Right cardiac atrium (tissue), 5 donors: ENCODE measurements at regions not wholly inside any gene's neighbourhood (a gene's known extent, or its start where the extent isn't known, plus 50 kb on each side); places are given as distances from the start of the nearest gene placed in this dataset.
"Not testable (repeated sequence)": the region's sequence is repeated elsewhere in the genome, so short reads cannot be mapped to it uniquely, and the experiment has no call there.

Experiments
- ATAC-seq, 2 donors: fragments of 200-7000 bp; cut with Tn5 transposase; one replicate each; pipeline versions ENCODE4 v1.8.0 to v1.9.1; 2020; ENCODE audit warnings: moderate library complexity in 2 of 2, mild to moderate bottlenecking in 1 of 2
- DNase-seq, 3 donors: peaks; one replicate each; pipeline ENCODE4 v3.0.0-alpha.2; 2020
- H3K27ac ChIP-seq: one replicate; pipeline ENCODE4 v1.5.1; 2013; ENCODE audit warnings: mild to moderate bottlenecking, low read length, control low read depth, moderate library complexity
- H3K27me3 ChIP-seq: one replicate; pipeline ENCODE4 v1.6.1; 2013; ENCODE audit not compliant: control insufficient read depth, insufficient read depth
- H3K4me1 ChIP-seq: one replicate; pipeline ENCODE4 v1.6.1; 2013; ENCODE audit warnings: low read length; ENCODE audit not compliant: control insufficient read depth, insufficient read depth
- H3K4me3 ChIP-seq: one replicate; pipeline ENCODE4 v1.5.1; 2013; ENCODE audit warnings: low read length, control low read depth
- H3K9me3 ChIP-seq: one replicate; pipeline ENCODE4 v1.6.1; 2013; ENCODE audit warnings: low read length; ENCODE audit not compliant: control insufficient read depth
- WGBS: extraction: QIAGEN DNeasy Blood & Tissue Kit; methylation state at CpG from one replicate; pipeline ENCODE4 v1.1.7; 2013; 5-methylcytosine and 5-hydroxymethylcytosine counted together
- intact Hi-C, 4 donors: fragments of 100-400 bp; cut with DNase I; formaldehyde crosslinking; loops; one replicate each; pipeline versions ENCODE4 v1.11.0 to v1.14.0; 2022 to 2023
- donor health status: healthy with polysubstance abuse.
- donor health status: DM: no; HTN: yes; CAD: no.
- donor health status: DM: no; HTN: no; CAD: no.
- donor health status: DM: no; HTN: yes; CAD: no; lungs with severe emphysema.
- donor health status: DM: yes; HTN: yes; CAD: no.

DNA sequence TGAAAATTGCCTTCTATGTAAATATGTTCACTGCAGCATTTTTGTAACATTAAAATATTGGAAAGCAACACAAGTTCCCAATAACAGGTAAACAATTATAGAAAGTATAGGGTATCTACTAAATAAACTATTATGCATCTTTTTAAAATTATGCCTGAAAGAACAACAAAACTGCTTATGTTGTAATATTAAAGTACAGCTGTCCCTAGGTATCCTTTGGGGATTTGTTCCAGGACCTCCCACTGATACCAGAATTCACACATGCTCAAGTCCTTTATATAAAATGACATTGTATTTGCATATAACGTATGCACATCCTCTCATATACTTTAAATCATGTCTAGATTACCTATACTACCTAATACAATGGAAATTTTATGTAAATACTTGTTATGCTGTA is 121.8 kb upstream of the TNFSF4 start:
- no peak for ATAC-seq

DNA sequence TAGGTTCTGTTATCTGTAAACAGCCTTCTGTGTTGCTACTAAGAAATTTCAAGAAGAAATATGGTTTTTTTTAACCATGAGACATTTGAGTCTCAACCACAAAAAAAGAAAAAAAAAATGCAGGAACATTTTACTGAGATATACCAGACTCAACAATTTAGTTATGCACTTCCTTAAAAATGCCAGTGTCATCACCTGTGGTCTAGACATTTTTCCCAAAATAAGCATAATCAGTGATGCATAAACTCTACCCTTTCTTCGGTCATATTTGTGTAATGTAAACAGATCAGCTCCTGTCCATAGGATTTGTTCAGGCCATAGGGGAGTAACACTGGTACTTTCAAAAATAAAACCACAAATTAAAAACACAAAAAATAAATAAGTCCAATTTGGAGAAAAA is 122.6 kb upstream of the TNFSF4 start:
- no peak overlapping the region for H3K4me3 ChIP-seq
- no peak for ATAC-seq
- intact Hi-C loops, result no loop called here
- 81% methylated on average over 1 of the region's 1 CpG for WGBS
- H3K27ac ChIP-seq, result no peak overlapping the region
- no peaks in the 10 kb centered on the region for H3K9me3 ChIP-seq
- DNase-seq, result no peak
- H3K27me3 ChIP-seq, result no peaks in the 10 kb centered on the region
- no peaks in the 10 kb centered on the region for H3K4me1 ChIP-seq

More for the DNA sequence above, 121.8 kb upstream of the TNFSF4 start:
- no peak for DNase-seq
- Histone ChIP-seq H3K27me3 (no peaks in the 10 kb centered on the region), H3K27ac (no peak overlapping the region), H3K4me3 (no peak overlapping the region), H3K4me1 (no peaks in the 10 kb centered on the region), H3K9me3 (no peaks in the 10 kb centered on the region)
- intact Hi-C loops, result no loop called here
- 86% methylated on average over 1 of the region's 1 CpG for WGBS

DNA sequence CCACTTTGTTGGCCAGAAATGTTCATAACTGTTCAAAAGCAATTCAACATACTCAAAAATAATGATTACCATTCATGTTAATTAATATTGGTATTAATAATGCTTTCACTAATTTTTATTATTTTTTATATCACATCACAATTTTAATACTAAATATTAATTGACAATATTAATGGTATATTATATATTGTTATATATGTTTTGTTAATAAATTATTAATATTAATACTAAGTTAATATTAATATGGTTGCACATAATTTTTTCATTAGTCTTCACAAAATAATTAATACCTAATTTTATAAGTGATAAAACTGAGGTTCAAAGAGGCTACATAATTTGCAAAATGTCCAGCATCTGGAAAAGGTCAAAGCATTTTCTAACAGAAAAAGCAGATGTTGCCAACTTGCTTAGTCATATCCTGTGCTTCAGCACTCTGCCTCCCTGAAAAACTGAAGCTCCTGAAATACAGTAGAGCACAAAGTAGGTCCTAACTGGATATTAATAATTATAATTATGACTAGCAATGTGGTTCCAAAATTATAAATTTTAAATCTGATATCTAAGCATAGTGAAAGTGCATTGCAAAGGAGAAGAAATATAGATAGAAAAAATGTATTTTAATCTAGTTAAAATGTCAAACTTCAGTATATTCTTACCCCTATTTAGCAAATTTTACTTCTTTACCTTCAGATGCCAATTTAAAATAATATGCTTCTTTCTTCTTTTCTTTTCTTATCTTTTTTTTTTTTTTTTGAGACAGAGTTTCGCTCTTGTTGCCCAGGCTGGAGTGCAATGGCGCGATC is 123.2 kb upstream of the TNFSF4 start:
- Histone ChIP-seq H3K27me3 (no peaks in the 10 kb centered on the region), H3K9me3 (no peaks in the 10 kb centered on the region), H3K27ac (no peak overlapping the region), H3K4me1 (no peaks in the 10 kb centered on the region), H3K4me3 (no peak overlapping the region)
- ATAC-seq (peak; percentile 56 to 85), DNase-seq (no peak)
- intact Hi-C loops, result no loop called here
- whole genome bisulfite sequencing, result 92% methylated on average over 3 of the region's 3 CpGs

DNA sequence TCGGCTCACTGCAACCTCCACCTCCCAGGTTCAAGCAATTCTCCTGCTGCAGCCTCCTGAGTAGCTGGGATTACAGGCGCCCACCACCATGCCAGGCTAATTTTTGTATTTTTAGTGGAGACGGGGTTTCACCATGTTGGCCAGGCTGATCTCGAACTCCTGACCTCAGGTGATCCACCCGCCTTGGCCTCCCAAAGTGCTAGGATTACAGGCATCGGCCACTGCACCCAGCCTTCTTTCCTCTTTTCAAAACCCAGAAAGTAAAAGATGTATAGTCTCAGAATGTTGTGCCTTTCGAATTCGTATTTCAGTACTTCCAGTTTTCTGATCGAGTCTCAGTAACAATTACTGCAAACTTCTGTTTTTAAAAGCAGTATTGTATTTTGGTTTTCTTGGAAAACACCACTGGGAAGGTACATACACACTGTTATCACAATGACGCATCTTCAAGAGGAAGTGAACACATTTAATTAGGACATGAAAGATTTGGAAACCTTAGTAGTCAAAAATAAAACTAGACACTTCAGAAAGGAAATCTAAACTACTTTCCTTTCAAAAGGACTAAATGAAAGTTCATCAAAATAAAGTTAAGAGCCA is 123.9 kb upstream of the TNFSF4 start:
- H3K27ac ChIP-seq, H3K27me3 ChIP-seq, DNase-seq, H3K4me3 ChIP-seq, intact Hi-C loops, H3K9me3 ChIP-seq, H3K4me1 ChIP-seq: not testable (repeated sequence)
- 67% methylated on average over 10 of the region's 10 CpGs for WGBS
- ATAC-seq, result peak in 1 of 2 donors; percentile 76

DNA sequence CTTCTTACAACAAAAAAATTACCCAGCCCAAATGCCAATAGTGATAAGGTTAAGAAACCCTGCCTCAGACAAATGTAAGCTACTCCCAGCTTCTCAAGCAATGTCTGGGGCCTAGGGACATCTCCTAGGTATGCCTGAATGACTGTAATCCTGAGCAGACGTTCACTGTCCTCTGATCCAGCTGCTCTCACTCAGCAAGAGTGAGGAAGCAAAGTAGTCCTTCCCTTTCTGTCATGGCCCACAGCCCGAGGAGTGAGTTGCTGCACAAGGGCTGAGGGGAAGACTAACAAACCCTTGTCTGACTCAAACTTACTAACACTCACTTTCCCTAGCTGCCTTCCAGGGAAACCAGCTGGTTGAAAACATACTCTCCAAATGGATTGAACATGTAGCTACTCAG is 124.9 kb upstream of the TNFSF4 start:
- Histone ChIP-seq H3K27me3 (no peaks in the 10 kb centered on the region), H3K9me3 (no peaks in the 10 kb centered on the region), H3K4me3 (no peak overlapping the region), H3K4me1 (no peaks in the 10 kb centered on the region), H3K27ac (no peak overlapping the region)
- peak in 1 of 3 donors; percentile 29 for DNase-seq
- peak in 1 of 2 donors; percentile 66 for ATAC-seq
- intact Hi-C loops, result no loop called here
- WGBS, result 57% methylated on average over 2 of the region's 2 CpGs

DNA sequence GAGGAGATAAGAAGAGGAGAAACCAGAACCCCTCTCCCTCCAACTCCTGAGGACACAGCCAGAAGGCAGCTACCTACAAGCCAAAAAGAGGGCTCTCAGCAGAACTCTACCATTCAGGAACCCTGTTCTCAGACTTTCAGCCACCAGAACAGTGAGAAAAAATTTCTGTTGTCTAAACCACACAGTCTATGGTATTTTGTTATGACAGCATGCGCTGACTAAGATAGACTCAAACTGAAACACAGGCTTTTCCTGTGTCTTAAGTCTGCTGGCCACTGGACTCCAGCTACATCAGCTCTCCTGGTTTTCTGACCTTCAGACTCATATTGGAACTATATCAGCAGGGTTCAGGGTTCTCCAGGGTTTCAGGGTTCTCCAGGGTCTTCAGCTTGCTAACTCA is 126.5 kb upstream of the TNFSF4 start:
- H3K4me1 ChIP-seq, result no peaks in the 10 kb centered on the region
- intact Hi-C loops, result no loop called here
- WGBS, result 100% methylated on average over 1 of the region's 1 CpG

DNA sequence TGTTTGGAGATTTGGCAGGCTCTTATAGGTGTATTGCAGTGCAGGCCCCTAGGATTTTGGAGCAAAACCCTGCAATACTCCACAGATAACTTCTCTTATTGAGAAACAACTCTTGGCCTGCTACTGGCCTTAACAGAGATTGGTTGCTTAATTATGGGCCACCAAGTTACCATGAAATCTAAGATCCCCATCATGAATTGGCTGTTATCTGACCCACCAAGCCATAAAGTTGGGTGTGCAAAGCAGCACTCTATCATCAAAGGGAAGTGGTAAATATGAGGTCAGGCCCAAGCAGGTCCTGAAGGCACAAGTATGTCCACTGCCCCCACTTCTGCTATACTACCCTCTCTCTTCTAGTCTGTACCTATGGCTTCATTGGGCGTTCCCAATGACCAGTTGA is 130.0 kb upstream of the TNFSF4 start:
- no peaks in the 10 kb centered on the region for H3K27me3 ChIP-seq
- H3K9me3 ChIP-seq, result no peaks in the 10 kb centered on the region
- H3K4me1 ChIP-seq, result peaks cover 4% of the 10 kb centered on the region
- WGBS, result 100% methylated on average over 1 of the region's 1 CpG
- H3K27ac ChIP-seq, result no peak overlapping the region
- no peak for ATAC-seq
- no peak for DNase-seq
- no peak overlapping the region for H3K4me3 ChIP-seq
- intact Hi-C loops, result no loop called here

More for the DNA sequence above, 126.5 kb upstream of the TNFSF4 start:
- Histone ChIP-seq H3K27me3 (no peaks in the 10 kb centered on the region), H3K27ac (no peak overlapping the region), H3K9me3 (no peaks in the 10 kb centered on the region), H3K4me3 (no peak overlapping the region)
- DNase-seq (no peak), ATAC-seq (no peak)

DNA sequence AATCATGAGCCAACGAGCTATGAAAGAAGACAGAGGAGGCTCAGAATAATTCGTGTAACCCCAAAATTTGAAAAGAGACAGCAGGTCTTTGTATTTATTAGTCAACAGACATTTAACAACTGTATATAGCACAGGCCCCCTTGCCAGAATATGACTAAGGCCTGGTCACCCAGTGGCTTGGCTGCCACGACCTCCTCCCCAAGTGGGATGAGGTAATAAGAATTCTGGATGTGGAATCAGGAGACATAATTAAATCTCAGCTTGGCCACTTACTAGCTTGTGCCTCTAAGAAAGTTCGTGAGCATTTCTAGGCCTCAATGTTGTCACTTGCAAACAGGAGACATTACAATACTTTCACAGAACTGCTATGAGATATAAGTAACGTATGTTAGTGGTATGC is 134.2 kb upstream of the TNFSF4 start:
- Histone ChIP-seq H3K4me1 (peaks cover 4% of the 10 kb centered on the region), H3K9me3 (no peaks in the 10 kb centered on the region), H3K27ac (no peak overlapping the region), H3K4me3 (no peak overlapping the region), H3K27me3 (no peaks in the 10 kb centered on the region)
- intact Hi-C loops, result no loop called here
- WGBS, result 47% methylated on average over 5 of the region's 5 CpGs
- ATAC-seq, result peak; percentile 79 to 83
- DNase-seq, result peak; percentile 52 to 64 (median 54)

DNA sequence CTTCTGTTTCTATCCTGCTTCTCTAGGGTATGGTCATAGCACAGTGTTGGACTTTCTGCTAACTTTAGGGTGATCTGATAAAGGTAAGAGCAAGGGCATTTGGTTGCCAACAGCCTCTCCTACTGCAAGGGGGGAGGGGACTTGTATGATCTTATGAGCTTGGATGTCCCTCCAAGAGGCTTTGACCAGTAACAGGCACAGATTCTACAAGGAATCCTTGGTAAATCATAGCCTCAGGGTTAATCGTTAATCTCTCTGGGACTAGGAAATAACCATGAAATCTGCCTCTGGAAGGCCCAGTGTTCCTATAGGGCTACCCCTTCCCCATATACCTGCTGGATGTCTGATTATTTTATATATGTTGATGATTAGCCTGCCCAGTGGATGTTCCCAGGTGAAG is 134.8 kb upstream of the TNFSF4 start:
- intact Hi-C loops, result no loop called here
- no peak for DNase-seq
- Histone ChIP-seq H3K4me1 (peaks cover 4% of the 10 kb centered on the region), H3K9me3 (no peaks in the 10 kb centered on the region), H3K27ac (no peak overlapping the region), H3K27me3 (no peaks in the 10 kb centered on the region), H3K4me3 (no peak overlapping the region)
- whole genome bisulfite sequencing, result 97% methylated on average over 1 of the region's 1 CpG
- no peak for ATAC-seq

DNA sequence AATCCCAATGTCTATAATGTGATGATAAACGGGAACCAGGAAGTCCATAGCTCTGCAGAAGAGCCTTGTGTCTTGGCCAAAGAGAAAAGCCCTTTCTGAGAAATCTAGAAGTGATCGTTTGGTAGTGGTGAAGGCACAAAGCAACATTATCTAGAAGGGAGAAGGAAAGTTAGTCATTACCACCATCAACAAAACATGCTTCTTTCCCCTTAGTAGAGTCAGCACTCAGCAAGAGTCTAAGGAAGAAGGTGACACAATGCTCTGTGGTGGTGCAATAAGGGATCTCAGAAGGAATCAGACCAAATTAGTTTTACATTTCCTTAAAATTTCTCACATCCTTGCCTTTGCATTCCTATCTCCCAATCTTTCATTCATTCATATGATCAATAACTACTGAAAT is 134.4 kb upstream of the PRDX6 start:
- ATAC-seq (no peak), DNase-seq (no peak)
- peaks cover 4% of the 10 kb centered on the region for H3K4me1 ChIP-seq
- H3K27ac ChIP-seq, result no peak overlapping the region
- intact Hi-C loops, result no loop called here
- no peaks in the 10 kb centered on the region for H3K9me3 ChIP-seq
- no peak overlapping the region for H3K4me3 ChIP-seq
- no peaks in the 10 kb centered on the region for H3K27me3 ChIP-seq
- 46% methylated on average over 2 of the region's 2 CpGs for WGBS

DNA sequence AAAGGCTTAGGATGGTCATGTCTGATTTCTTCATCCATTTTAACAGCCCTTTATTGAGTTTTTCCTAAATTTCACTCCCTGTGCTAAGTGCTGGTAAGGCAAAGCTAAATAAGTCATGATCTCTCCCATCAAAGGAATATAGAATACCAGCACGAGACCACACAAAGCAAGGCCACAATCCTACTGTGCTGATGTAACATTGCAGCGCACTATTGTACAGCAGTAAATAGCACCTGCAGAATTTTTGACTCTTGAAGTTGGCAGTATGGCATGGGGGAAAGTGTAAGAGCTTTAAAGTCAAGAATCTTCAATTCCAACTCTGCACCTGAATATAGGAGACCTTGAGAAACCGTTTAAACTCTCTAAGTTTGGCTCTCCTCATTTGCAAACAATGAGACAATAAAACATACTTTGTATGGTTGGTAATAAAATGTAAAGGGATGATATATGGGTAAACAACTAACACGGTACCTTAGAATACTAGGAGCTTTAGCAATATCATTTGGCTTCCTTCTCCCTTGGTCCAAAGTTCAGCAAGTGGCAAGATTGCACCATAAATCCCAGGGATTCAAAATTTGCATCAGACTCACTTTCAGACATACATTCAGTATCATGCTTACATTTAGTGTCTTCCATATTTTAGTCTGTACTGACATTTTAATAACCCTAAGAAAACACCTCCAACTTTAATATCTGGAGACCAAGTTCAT is 132.9 kb upstream of the PRDX6 start:
- Histone ChIP-seq H3K4me1 (peaks cover 4% of the 10 kb centered on the region), H3K9me3 (no peaks in the 10 kb centered on the region), H3K4me3 (no peak overlapping the region), H3K27me3 (no peaks in the 10 kb centered on the region), H3K27ac (no peak overlapping the region)
- intact Hi-C loops, result no loop called here
- no peak for DNase-seq
- WGBS, result 95% methylated on average over 4 of the region's 4 CpGs
- ATAC-seq, result no peak
